ENCODE measurements at regions not wholly inside any gene's neighbourhood (a gene's known extent, or its start where the extent isn't known, plus 50 kb on each side); places are given as distances from the start of the nearest gene placed in this dataset.

GRCh38 chr13:59263531-59263930, 900.2 kb downstream of the DIAPH3 start:
- ChIA-PET CTCF (interaction anchor here (1.3 kb wide), 1 partner anchor 414 kb away, joined by 4 read pairs; no protein-coding TSS in a partner anchor), POLR2A (no interaction called here)
- no peak overlapping the region for H3K27ac ChIP-seq (ENCODE audit: extremely low read depth, low read depth, low read length)
- no peaks in the 10 kb centered on the region for H3K36me3 ChIP-seq (ENCODE audit: control insufficient read depth in 2 of 2, insufficient read depth in 1 of 2, low read length in 2 of 2)
- TF ChIP-seq ZBTB48 (tag by site-specific recombination; IDR thresholded peaks at IDR 0.05) (no peak), ZNF354C (tag by site-specific recombination; IDR thresholded peaks at IDR 0.05; ENCODE audit: borderline replicate concordance, low read depth) (no peak), GFI1B (tag by site-specific recombination; IDR thresholded peaks at IDR 0.05) (no peak), ZNF132 (tag by site-specific recombination; IDR thresholded peaks at IDR 0.05; ENCODE audit: borderline replicate concordance) (no peak), YY2 (tag by site-specific recombination; IDR thresholded peaks at IDR 0.05) (no peak), ZBTB7A (tag by site-specific recombination; IDR thresholded peaks at IDR 0.05; ENCODE audit: low read depth) (no peak), KLF10 (tag by site-specific recombination; IDR thresholded peaks at IDR 0.05) (no peak), ZNF843 (tag by site-specific recombination; IDR thresholded peaks at IDR 0.05) (no peak), ZNF335 (tag by site-specific recombination; conservative IDR thresholded peaks at IDR 0.05) (no peak), ZEB2 (tag by site-specific recombination; IDR thresholded peaks at IDR 0.05) (no peak)
- no peak overlapping the region for H3K4me3 ChIP-seq (ENCODE audit: low read depth, low read length)
- no peaks in the 10 kb centered on the region for H3K4me1 ChIP-seq (ENCODE audit: control insufficient read depth, insufficient read depth, low read length)
- H3K9me3 ChIP-seq (ENCODE audit: control insufficient read depth, insufficient read depth, low read depth, low read length), result no peaks in the 10 kb centered on the region

DNA sequence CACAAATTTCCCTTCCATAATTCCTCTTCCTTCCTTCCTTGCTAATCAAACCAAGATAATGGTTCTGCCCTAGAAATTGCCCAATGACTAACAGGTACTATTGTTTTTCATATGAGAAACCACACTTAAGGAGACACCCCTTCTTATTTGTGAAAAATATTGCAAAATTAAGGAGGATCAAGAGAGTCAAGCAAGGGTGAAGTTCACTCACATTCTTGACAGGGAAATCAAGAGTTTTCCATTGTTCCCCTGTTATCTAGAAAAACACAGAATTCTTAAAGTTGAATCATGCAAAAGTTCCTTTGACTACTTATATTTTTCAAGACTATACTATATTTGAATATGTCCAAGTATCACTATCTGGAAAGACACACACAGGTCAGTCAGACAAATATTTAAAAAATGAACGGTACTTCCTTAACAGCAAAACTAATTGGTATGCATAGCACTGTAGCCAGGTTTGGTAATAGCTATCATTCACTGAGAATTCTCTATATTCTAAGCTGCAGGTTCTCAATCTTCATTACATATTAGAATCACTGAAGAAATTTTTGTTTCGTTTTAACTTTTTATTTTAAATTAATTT, 897.2 kb downstream of the DIAPH3 start:
- Histone ChIP-seq H3K27ac (ENCODE audit: extremely low read depth, low read depth, low read length) (no peak overlapping the region), H3K9me3 (ENCODE audit: control insufficient read depth, insufficient read depth, low read depth, low read length) (no peaks in the 10 kb centered on the region), H3K4me3 (ENCODE audit: low read depth, low read length) (no peak overlapping the region), H3K36me3 (ENCODE audit: control insufficient read depth in 2 of 2, insufficient read depth in 1 of 2, low read length in 2 of 2) (no peaks in the 10 kb centered on the region), H3K4me1 (ENCODE audit: control insufficient read depth, insufficient read depth, low read length) (no peaks in the 10 kb centered on the region)
- POLR2A ChIA-PET, result no interaction called here
- TF ChIP-seq HOXA7 (CRISPR knock-in tag; IDR thresholded peaks at IDR 0.05; ENCODE audit: borderline replicate concordance) (no peak), ZNF624 (tag by site-specific recombination; IDR thresholded peaks at IDR 0.05) (no peak), ZNF549 (tag by site-specific recombination; IDR thresholded peaks at IDR 0.05) (no peak), ZBTB7A (tag by site-specific recombination; IDR thresholded peaks at IDR 0.05; ENCODE audit: low read depth) (no peak), ZNF501 (tag by site-specific recombination; IDR thresholded peaks at IDR 0.05) (no peak), ZNF394 (tag by site-specific recombination; IDR thresholded peaks at IDR 0.05; ENCODE audit: borderline replicate concordance) (no peak), ZNF202 (tag by site-specific recombination; IDR thresholded peaks at IDR 0.05; ENCODE audit: borderline replicate concordance) (no peak), ZNF558 (tag by site-specific recombination; IDR thresholded peaks at IDR 0.05) (no peak), ZNF112 (tag by site-specific recombination; IDR thresholded peaks at IDR 0.05) (no peak)
- CTCF ChIA-PET, result no interaction called here

DNA sequence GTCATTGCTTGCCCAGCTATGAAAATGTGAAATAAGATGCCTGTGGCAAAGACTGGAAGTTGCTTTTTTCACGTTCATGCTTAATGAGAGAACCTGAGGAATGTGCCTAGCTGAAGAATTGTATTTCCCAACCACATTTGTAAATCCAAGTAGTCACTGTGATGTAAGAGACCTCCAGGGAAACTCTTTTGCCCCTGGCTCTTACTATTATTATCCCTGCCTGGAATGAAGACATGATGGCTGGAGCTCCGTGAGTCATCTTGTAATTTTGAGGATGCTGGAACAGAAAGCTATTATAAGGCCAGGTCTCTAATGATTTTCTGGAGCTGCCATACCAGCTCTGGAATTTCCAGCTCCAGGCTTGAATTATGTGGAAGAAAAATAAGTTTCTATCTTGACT, 894.3 kb downstream of the DIAPH3 start:
- Histone ChIP-seq H3K36me3 (ENCODE audit: control insufficient read depth in 2 of 2, insufficient read depth in 1 of 2, low read length in 2 of 2) (no peaks in the 10 kb centered on the region), H3K4me1 (ENCODE audit: control insufficient read depth, insufficient read depth, low read length) (no peaks in the 10 kb centered on the region), H3K4me3 (ENCODE audit: low read depth, low read length) (no peak overlapping the region), H3K27ac (ENCODE audit: extremely low read depth, low read depth, low read length) (no peak overlapping the region), H3K9me3 (ENCODE audit: control insufficient read depth, insufficient read depth, low read depth, low read length) (no peaks in the 10 kb centered on the region)
- ChIA-PET CTCF (no interaction called here), POLR2A (no interaction called here)
- TF ChIP-seq ZFP3 (tag by site-specific recombination; IDR thresholded peaks at IDR 0.05; ENCODE audit: low read depth), result no peak
- TF ChIP-seq IKZF3 (tag by site-specific recombination; IDR thresholded peaks at IDR 0.05), result no peak
- TF ChIP-seq ZNF707 (tag by site-specific recombination; IDR thresholded peaks at IDR 0.05), result no peak
- no peak for TF ChIP-seq ZNF23 (tag by site-specific recombination; IDR thresholded peaks at IDR 0.05; ENCODE audit: borderline replicate concordance)
- TF ChIP-seq TRIM28 (IDR thresholded peaks at IDR 0.05; ENCODE audit: borderline replicate concordance, low read length), result no peak
- TF ChIP-seq KLF7 (tag by site-specific recombination; IDR thresholded peaks at IDR 0.05; ENCODE audit: borderline replicate concordance), result no peak
- no peak for TF ChIP-seq ZNF19 (tag by site-specific recombination; IDR thresholded peaks at IDR 0.05; ENCODE audit: low read depth)
- no peak for TF ChIP-seq ZNF302 (tag by site-specific recombination; IDR thresholded peaks at IDR 0.05; ENCODE audit: low read depth)
- TF ChIP-seq ZNF561 (tag by site-specific recombination; IDR thresholded peaks at IDR 0.05; ENCODE audit: borderline replicate concordance), result no peak
- TF ChIP-seq HOXD13 (CRISPR knock-in tag; IDR thresholded peaks at IDR 0.05; ENCODE audit: borderline replicate concordance), result no peak
- TF ChIP-seq ZNF398 (tag by site-specific recombination; IDR thresholded peaks at IDR 0.05), result no peak
- TF ChIP-seq SP7 (tag by site-specific recombination; IDR thresholded peaks at IDR 0.05), result no peak
- TF ChIP-seq ZNF792 (tag by site-specific recombination; IDR thresholded peaks at IDR 0.05), result no peak

Data from HEK293 (cell line).